ENCODE measurements at regions not wholly inside any gene's neighbourhood (a gene's known extent, or its start where the extent isn't known, plus 50 kb on each side); places are given as distances from the start of the nearest gene placed in this dataset.

GRCh38 chr15:94736236-94736635, 504.9 kb downstream of the MCTP2 start (continued):
- TF ChIP-seq ZNF462 (CRISPR knock-in tag; IDR thresholded peaks at IDR 0.05) (no peak), ZNF114 (CRISPR knock-in tag; IDR thresholded peaks at IDR 0.05) (no peak), ETS1 (IDR thresholded peaks at IDR 0.05) (no peak), NANOG (IDR thresholded peaks at IDR 0.05; ENCODE audit: borderline replicate concordance) (no peak), EZH2phosphoT487 (IDR thresholded peaks at IDR 0.05; ENCODE audit: unreplicated experiment) (no peak)

- no peaks in the 10 kb centered on the region for H3K9me3 Mint-ChIP-seq
- peaks cover 5% of the 10 kb centered on the region; the same call in 1 of the 2 replicates for H3K9me2 ChIP-seq (ENCODE audit: insufficient read depth)
- ATAC-seq (no peak), DNase-seq (ENCODE audit: low spot score) (no peak)
- no peaks in the 10 kb centered on the region for H4K20me1 ChIP-seq (replicated peaks; ENCODE audit: insufficient read depth)
- no peaks in the 10 kb centered on the region for H3F3A ChIP-seq (replicated peaks; ENCODE audit: low read depth)
- H3K4me3 Mint-ChIP-seq, result no peak overlapping the region
- no peaks in the 10 kb centered on the region for H3K27me3 ChIP-seq (ENCODE audit: insufficient read depth)
- H3K27ac ChIP-seq (ENCODE audit: low read depth), result no peak overlapping the region
- no peak overlapping the region for H3K27ac Mint-ChIP-seq
- peaks cover 4% of the 10 kb centered on the region for H3K4me1 ChIP-seq (ENCODE audit: insufficient read depth)
- H3K4me2 ChIP-seq, result no peak overlapping the region
- peaks cover 3% of the 10 kb centered on the region for H3K27me3 Mint-ChIP-seq (ENCODE audit: insufficient read depth, low read depth, poor library complexity)
- no peaks in the 10 kb centered on the region for H3K36me3 ChIP-seq (ENCODE audit: insufficient read depth)
- H3K4me3 ChIP-seq, result no peak overlapping the region
- peaks cover 14% of the 10 kb centered on the region for H3K4me1 Mint-ChIP-seq
- H3K36me3 Mint-ChIP-seq (ENCODE audit: low read depth), result no peaks in the 10 kb centered on the region
- H2AFZ ChIP-seq, result no peak overlapping the region
- no peaks in the 10 kb centered on the region for H3K79me2 ChIP-seq (replicated peaks; ENCODE audit: insufficient read depth)
- TF ChIP-seq POLR2AphosphoS5 (IDR thresholded peaks at IDR 0.05; ENCODE audit: low read depth) (no peak), STAT1 (IDR thresholded peaks at IDR 0.05; ENCODE audit: unreplicated experiment) (no peak), EZH2phosphoT487 (IDR thresholded peaks at IDR 0.05; ENCODE audit: unreplicated experiment) (no peak), CTCF (conservative IDR thresholded peaks at IDR 0.05; ENCODE audit: low read depth in 2 of 2) (no peak), ZNF114 (CRISPR knock-in tag; IDR thresholded peaks at IDR 0.05) (no peak), REST (IDR thresholded peaks at IDR 0.05; ENCODE audit: unreplicated experiment) (no peak)
Observed at GRCh38 chr15:94739639-94740038, 508.3 kb downstream of the MCTP2 start.
